ENCODE measurements at regions not wholly inside any gene's neighbourhood (a gene's known extent, or its start where the extent isn't known, plus 50 kb on each side); places are given as distances from the start of the nearest gene placed in this dataset.

DNA sequence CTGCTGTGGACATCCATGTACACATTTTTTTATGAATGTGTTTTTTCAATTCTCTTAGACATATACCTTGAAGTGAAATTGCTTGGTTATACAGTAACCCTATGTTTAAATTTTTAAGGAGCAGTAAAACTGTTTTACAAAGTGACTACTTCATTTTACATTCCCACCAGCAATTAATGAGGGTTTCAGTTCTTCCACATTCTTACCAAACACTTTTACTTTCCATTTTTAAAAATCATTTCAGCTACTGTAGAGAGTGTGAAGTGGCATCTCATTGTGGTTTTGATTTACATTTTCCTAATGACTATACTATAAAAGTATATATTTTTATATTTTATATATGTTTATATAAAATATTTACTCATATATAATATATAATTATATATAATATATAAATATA is 1221.5 kb downstream of the PLA2G4A start (continued):
- TF ChIP-seq, protein P1, sequence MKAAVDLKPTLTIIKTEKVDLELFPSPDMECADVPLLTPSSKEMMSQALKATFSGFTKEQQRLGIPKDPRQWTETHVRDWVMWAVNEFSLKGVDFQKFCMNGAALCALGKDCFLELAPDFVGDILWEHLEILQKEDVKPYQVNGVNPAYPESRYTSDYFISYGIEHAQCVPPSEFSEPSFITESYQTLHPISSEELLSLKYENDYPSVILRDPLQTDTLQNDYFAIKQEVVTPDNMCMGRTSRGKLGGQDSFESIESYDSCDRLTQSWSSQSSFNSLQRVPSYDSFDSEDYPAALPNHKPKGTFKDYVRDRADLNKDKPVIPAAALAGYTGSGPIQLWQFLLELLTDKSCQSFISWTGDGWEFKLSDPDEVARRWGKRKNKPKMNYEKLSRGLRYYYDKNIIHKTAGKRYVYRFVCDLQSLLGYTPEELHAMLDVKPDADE (IDR thresholded peaks at IDR 0.05): no peak
- no peak for TF ChIP-seq POLR2AphosphoS5 (IDR thresholded peaks at IDR 0.05; ENCODE audit: low read depth)

DNA sequence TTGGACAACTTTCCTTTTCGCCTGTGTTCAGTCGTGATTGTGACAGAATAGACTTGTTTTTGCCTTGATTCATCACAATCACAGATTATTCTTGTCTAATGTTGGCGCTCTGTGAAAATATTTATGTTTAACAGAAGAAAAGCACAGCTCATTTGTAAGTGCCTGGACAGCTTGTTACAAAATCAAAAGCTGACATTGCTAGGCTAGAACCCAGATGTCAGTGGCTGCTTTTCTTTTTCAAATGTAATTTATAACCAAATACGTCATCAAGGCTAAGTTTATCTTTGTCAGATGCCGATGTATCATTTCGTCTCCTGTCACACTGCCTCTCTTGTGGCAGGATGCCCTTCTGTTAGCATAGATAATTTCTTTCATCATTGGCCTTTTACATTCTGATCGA is 1227.3 kb downstream of the PLA2G4A start:
- H3K27me3 ChIP-seq (ENCODE audit: insufficient read depth): no peaks in the 10 kb centered on the region
- Mint-ChIP-seq H3K4me1 (no peaks in the 10 kb centered on the region), H3K27me3 (ENCODE audit: insufficient read depth, low read depth, poor library complexity) (no peaks in the 10 kb centered on the region), H3K4me3 (no peak overlapping the region), H3K36me3 (ENCODE audit: low read depth) (no peaks in the 10 kb centered on the region), H3K9me3 (peaks cover 3% of the 10 kb centered on the region; the same call in 2 of the 3 replicates), H3K27ac (no peak overlapping the region)
- no peak overlapping the region for H2AFZ ChIP-seq
- H3K79me2 ChIP-seq (replicated peaks; ENCODE audit: insufficient read depth): no peaks in the 10 kb centered on the region
- no peak overlapping the region for H3K27ac ChIP-seq (ENCODE audit: low read depth)
- H3K36me3 ChIP-seq (ENCODE audit: insufficient read depth): no peaks in the 10 kb centered on the region
- no peaks in the 10 kb centered on the region for H3K9me2 ChIP-seq (ENCODE audit: insufficient read depth)
- DNase-seq (ENCODE audit: low spot score) (no peak), ATAC-seq (no peak)
- H3F3A ChIP-seq (replicated peaks; ENCODE audit: low read depth): no peaks in the 10 kb centered on the region
- no peak overlapping the region for H3K4me2 ChIP-seq
- no peaks in the 10 kb centered on the region for H3K4me1 ChIP-seq (ENCODE audit: insufficient read depth)
- no peaks in the 10 kb centered on the region for H4K20me1 ChIP-seq (replicated peaks; ENCODE audit: insufficient read depth)
- H3K4me3 ChIP-seq: no peak overlapping the region
- TF ChIP-seq NANOG (IDR thresholded peaks at IDR 0.05; ENCODE audit: borderline replicate concordance): no peak
- no peak for TF ChIP-seq EZH2phosphoT487 (IDR thresholded peaks at IDR 0.05; ENCODE audit: unreplicated experiment)
- no peak for TF ChIP-seq STAT1 (IDR thresholded peaks at IDR 0.05; ENCODE audit: unreplicated experiment)
- TF ChIP-seq EZH2 (IDR thresholded peaks at IDR 0.05; ENCODE audit: low read depth, unreplicated experiment): no peak
- TF ChIP-seq ZNF331 (CRISPR knock-in tag; IDR thresholded peaks at IDR 0.05; ENCODE audit: low read depth): no peak
- TF ChIP-seq POLR2AphosphoS5 (IDR thresholded peaks at IDR 0.05; ENCODE audit: low read depth): no peak
- no peak for TF ChIP-seq CREB1 (CRISPR knock-in tag; IDR thresholded peaks at IDR 0.05; ENCODE audit: low read depth)
- TF ChIP-seq JUNB (IDR thresholded peaks at IDR 0.05; ENCODE audit: unreplicated experiment): no peak
- TF ChIP-seq, protein P2, sequence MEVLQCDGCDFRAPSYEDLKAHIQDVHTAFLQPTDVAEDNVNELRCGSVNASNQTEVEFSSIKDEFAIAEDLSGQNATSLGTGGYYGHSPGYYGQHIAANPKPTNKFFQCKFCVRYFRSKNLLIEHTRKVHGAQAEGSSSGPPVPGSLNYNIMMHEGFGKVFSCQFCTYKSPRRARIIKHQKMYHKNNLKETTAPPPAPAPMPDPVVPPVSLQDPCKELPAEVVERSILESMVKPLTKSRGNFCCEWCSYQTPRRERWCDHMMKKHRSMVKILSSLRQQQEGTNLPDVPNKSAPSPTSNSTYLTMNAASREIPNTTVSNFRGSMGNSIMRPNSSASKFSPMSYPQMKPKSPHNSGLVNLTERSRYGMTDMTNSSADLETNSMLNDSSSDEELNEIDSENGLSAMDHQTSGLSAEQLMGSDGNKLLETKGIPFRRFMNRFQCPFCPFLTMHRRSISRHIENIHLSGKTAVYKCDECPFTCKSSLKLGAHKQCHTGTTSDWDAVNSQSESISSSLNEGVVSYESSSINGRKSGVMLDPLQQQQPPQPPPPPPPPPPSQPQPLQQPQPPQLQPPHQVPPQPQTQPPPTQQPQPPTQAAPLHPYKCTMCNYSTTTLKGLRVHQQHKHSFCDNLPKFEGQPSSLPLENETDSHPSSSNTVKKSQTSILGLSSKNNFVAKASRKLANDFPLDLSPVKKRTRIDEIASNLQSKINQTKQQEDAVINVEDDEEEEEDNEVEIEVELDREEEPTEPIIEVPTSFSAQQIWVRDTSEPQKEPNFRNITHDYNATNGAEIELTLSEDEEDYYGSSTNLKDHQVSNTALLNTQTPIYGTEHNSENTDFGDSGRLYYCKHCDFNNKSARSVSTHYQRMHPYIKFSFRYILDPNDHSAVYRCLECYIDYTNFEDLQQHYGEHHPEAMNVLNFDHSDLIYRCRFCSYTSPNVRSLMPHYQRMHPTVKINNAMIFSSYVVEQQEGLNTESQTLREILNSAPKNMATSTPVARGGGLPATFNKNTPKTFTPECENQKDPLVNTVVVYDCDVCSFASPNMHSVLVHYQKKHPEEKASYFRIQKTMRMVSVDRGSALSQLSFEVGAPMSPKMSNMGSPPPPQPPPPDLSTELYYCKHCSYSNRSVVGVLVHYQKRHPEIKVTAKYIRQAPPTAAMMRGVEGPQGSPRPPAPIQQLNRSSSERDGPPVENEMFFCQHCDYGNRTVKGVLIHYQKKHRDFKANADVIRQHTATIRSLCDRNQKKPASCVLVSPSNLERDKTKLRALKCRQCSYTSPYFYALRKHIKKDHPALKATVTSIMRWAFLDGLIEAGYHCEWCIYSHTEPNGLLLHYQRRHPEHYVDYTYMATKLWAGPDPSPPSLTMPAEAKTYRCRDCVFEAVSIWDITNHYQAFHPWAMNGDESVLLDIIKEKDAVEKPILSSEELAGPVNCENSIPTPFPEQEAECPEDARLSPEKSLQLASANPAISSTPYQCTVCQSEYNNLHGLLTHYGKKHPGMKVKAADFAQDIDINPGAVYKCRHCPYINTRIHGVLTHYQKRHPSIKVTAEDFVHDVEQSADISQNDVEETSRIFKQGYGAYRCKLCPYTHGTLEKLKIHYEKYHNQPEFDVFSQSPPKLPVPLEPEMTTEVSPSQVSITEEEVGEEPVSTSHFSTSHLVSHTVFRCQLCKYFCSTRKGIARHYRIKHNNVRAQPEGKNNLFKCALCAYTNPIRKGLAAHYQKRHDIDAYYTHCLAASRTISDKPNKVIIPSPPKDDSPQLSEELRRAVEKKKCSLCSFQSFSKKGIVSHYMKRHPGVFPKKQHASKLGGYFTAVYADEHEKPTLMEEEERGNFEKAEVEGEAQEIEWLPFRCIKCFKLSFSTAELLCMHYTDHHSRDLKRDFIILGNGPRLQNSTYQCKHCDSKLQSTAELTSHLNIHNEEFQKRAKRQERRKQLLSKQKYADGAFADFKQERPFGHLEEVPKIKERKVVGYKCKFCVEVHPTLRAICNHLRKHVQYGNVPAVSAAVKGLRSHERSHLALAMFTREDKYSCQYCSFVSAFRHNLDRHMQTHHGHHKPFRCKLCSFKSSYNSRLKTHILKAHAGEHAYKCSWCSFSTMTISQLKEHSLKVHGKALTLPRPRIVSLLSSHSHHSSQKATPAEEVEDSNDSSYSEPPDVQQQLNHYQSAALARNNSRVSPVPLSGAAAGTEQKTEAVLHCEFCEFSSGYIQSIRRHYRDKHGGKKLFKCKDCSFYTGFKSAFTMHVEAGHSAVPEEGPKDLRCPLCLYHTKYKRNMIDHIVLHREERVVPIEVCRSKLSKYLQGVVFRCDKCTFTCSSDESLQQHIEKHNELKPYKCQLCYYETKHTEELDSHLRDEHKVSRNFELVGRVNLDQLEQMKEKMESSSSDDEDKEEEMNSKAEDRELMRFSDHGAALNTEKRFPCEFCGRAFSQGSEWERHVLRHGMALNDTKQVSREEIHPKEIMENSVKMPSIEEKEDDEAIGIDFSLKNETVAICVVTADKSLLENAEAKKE (CRISPR knock-in tag; IDR thresholded peaks at IDR 0.05): no peak
- TF ChIP-seq ZNF114 (CRISPR knock-in tag; IDR thresholded peaks at IDR 0.05): no peak
- TF ChIP-seq, protein P3, sequence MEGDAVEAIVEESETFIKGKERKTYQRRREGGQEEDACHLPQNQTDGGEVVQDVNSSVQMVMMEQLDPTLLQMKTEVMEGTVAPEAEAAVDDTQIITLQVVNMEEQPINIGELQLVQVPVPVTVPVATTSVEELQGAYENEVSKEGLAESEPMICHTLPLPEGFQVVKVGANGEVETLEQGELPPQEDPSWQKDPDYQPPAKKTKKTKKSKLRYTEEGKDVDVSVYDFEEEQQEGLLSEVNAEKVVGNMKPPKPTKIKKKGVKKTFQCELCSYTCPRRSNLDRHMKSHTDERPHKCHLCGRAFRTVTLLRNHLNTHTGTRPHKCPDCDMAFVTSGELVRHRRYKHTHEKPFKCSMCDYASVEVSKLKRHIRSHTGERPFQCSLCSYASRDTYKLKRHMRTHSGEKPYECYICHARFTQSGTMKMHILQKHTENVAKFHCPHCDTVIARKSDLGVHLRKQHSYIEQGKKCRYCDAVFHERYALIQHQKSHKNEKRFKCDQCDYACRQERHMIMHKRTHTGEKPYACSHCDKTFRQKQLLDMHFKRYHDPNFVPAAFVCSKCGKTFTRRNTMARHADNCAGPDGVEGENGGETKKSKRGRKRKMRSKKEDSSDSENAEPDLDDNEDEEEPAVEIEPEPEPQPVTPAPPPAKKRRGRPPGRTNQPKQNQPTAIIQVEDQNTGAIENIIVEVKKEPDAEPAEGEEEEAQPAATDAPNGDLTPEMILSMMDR (conservative IDR thresholded peaks at IDR 0.05; ENCODE audit: low read depth in 2 of 2): no peak
- TF ChIP-seq, protein P4, sequence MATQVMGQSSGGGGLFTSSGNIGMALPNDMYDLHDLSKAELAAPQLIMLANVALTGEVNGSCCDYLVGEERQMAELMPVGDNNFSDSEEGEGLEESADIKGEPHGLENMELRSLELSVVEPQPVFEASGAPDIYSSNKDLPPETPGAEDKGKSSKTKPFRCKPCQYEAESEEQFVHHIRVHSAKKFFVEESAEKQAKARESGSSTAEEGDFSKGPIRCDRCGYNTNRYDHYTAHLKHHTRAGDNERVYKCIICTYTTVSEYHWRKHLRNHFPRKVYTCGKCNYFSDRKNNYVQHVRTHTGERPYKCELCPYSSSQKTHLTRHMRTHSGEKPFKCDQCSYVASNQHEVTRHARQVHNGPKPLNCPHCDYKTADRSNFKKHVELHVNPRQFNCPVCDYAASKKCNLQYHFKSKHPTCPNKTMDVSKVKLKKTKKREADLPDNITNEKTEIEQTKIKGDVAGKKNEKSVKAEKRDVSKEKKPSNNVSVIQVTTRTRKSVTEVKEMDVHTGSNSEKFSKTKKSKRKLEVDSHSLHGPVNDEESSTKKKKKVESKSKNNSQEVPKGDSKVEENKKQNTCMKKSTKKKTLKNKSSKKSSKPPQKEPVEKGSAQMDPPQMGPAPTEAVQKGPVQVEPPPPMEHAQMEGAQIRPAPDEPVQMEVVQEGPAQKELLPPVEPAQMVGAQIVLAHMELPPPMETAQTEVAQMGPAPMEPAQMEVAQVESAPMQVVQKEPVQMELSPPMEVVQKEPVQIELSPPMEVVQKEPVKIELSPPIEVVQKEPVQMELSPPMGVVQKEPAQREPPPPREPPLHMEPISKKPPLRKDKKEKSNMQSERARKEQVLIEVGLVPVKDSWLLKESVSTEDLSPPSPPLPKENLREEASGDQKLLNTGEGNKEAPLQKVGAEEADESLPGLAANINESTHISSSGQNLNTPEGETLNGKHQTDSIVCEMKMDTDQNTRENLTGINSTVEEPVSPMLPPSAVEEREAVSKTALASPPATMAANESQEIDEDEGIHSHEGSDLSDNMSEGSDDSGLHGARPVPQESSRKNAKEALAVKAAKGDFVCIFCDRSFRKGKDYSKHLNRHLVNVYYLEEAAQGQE (IDR thresholded peaks at IDR 0.05; ENCODE audit: unreplicated experiment): no peak

All from GM23338 (cell line).